GM12865 (cell line): ENCODE measurements at regions not wholly inside any gene's neighbourhood (a gene's known extent, or its start where the extent isn't known, plus 50 kb on each side); places are given as distances from the start of the nearest gene placed in this dataset.

Experiments used
- DNase-seq: peaks from one replicate; pipeline ENCODE4 v3.0.0; 2010; ENCODE audit warnings: low read depth
- H3K4me3 ChIP-seq: 2 replicates; pipeline ENCODE4 v1.5.1; 2011; ENCODE audit warnings: mild to moderate bottlenecking, low read depth, low read length, control low read depth
- CTCF ChIP-seq: IDR thresholded peaks from 2 replicates; pipeline ENCODE4 v1.5.1; 2011; ENCODE audit warnings: low read length, control low read depth, low read depth, inconsistent platforms; ENCODE audit not compliant: insufficient read depth; ENCODE audit errors: missing control alignments

DNA sequence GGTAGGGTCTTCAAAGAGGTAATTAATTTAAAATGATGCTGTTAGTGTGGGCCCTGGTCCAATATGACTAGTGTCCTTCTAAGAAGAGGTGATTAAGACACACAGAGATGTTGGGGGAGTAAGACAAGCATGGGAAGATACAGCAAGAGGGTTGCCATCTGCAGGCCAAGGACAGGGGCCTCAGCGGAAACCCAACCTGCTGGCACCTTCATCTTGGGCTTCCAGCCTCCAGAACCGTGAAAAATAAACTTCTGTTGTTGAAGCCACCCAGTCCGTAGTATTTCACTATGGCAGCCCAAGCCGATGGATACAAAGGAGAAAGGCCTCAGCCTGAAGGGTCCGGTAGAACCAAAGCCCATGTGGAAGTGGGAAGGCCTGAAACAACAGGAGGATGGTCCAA lies 161.7 kb upstream of the UBE2E1 start:
- TF ChIP-seq CTCF = no peak
- H3K4me3 ChIP-seq = no peak overlapping the region
- no peak for DNase-seq

GRCh38 chr3:23644676-23645075 lies 161.1 kb upstream of the UBE2E1 start:
- H3K4me3 ChIP-seq = no peak overlapping the region
- TF ChIP-seq CTCF = no peak
- DNase-seq = no peak

DNA sequence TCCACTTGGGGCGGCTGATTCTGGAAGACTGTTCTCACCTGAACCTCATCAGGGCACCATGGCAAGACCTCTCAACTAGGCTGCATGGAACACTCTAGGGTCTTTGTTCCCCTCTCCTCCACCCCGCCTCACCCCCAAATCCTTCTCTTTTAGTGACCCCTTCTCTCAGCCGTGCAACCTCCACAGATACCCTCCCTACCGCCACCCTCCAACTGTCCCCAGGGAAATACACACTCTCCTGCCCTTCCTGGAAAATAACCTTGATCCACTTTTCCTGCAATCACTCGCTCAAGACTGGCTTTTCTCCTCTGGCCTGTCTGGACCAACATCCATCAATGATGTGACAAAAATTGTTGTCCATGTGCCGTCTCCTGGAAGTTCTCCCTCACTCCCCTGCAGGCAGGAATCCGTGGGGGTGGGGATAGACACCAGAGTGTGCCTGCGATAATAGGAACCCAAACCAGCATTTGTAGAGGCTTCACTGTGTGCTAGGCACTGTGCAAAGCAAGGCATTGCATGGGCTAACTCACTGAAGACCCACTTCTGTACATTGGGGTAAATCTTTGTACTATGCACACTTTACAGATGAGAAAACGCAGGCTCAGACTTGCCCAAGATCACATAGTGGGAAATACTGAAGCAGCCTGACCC lies 160.1 kb upstream of the UBE2E1 start:
- no peak overlapping the region for H3K4me3 ChIP-seq
- DNase-seq = no peak
- no peak for TF ChIP-seq CTCF

GRCh38 chr3:23646184-23646920 lies 159.4 kb upstream of the UBE2E1 start:
- no peak for TF ChIP-seq CTCF
- no peak overlapping the region for H3K4me3 ChIP-seq
- no peak for DNase-seq

DNA sequence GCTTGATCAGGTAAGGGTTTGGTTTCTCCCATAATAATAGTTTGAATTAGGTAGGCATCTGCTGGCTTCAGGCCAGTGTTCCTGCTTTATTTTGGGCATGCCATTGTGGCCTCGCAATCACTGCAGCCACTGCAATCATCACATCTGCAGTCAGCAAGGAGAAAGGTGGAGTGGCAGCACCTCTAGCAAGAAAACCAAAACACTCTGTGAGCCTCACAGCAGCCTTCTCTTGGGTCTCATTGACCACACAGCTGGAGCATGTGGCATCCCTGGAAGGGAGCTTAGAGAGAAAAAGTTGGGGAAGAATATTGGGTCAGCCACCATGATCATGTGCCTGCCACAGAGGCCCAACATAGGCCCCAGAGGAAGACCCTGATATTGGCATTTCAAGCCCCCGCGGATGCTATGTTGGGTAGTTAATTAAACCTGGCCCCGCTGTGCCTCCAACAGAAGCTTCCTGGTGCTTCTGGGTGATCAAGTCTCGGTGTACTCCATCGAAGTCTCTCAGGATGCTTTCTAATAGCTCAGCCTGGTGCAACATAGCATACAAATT lies 158.0 kb upstream of the UBE2E1 start:
- H3K4me3 ChIP-seq = no peak overlapping the region
- no peak for DNase-seq
- TF ChIP-seq CTCF = no peak

GRCh38 chr3:23648326-23648995 lies 157.3 kb upstream of the UBE2E1 start:
- no peak for TF ChIP-seq CTCF
- no peak overlapping the region for H3K4me3 ChIP-seq

More at GRCh38 chr3:23648326-23648995, 157.3 kb upstream of the UBE2E1 start:
- no peak for DNase-seq
